ENCODE measurements at regions not wholly inside any gene's neighbourhood (a gene's known extent, or its start where the extent isn't known, plus 50 kb on each side); places are given as distances from the start of the nearest gene placed in this dataset.

DNA sequence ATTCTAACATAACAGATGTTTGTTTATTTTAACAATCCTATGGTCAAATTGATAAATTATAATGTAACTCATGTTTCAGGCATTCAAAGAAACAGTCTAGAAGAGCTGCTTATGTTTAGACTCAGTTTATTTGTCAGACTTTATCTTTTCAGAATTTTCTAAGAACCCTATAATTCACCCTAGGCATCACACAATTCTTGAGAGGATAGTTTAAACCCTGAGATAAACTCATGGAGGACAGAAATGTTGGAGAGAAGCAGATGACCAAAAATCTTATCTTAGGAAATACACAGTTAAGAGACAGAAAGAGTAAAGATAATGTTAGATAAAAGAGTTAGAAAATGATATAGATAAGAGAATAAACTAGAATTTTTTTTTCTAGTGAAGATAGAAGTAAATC, 1185.7 kb upstream of the SLC10A2 start:
- no peak overlapping the region for H3K27ac Mint-ChIP-seq (ENCODE audit: unreplicated experiment)
- no peak overlapping the region for H3K4me3 Mint-ChIP-seq (ENCODE audit: unreplicated experiment)
- H3K9me3 Mint-ChIP-seq (ENCODE audit: low read depth), result no peaks in the 10 kb centered on the region
- TF ChIP-seq, protein P1, sequence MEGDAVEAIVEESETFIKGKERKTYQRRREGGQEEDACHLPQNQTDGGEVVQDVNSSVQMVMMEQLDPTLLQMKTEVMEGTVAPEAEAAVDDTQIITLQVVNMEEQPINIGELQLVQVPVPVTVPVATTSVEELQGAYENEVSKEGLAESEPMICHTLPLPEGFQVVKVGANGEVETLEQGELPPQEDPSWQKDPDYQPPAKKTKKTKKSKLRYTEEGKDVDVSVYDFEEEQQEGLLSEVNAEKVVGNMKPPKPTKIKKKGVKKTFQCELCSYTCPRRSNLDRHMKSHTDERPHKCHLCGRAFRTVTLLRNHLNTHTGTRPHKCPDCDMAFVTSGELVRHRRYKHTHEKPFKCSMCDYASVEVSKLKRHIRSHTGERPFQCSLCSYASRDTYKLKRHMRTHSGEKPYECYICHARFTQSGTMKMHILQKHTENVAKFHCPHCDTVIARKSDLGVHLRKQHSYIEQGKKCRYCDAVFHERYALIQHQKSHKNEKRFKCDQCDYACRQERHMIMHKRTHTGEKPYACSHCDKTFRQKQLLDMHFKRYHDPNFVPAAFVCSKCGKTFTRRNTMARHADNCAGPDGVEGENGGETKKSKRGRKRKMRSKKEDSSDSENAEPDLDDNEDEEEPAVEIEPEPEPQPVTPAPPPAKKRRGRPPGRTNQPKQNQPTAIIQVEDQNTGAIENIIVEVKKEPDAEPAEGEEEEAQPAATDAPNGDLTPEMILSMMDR (IDR thresholded peaks at IDR 0.05), result no peak
- H3K36me3 Mint-ChIP-seq (ENCODE audit: low read depth), result no peaks in the 10 kb centered on the region
- no peak for DNase-seq (ENCODE audit: low spot score)
- H3K4me1 Mint-ChIP-seq (ENCODE audit: low read depth), result peaks cover 17% of the 10 kb centered on the region
- H3K27me3 Mint-ChIP-seq (ENCODE audit: low read depth), result no peaks in the 10 kb centered on the region

DNA sequence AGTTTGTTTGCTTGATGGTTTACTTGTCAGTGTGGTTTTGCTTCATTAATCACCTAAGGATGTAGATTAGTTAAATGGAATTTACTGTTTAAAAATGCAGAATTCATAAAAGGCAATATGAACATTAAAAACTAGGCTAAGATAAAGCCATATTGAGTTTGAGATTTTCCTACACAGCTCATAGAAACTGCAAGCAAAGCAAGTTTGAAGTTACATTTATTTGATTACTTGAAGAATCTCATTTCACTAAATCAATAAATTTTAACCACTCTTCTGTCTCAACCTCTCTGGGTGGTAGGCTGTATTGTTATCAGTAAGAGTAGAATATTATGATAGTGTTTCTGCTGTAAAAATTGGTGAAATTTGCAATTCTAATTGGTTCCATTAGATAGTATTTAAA, 1180.7 kb upstream of the SLC10A2 start:
- DNase-seq (ENCODE audit: low spot score), result no peak
- Mint-ChIP-seq H3K9me3 (ENCODE audit: low read depth) (no peaks in the 10 kb centered on the region), H3K27me3 (ENCODE audit: low read depth) (no peaks in the 10 kb centered on the region), H3K36me3 (ENCODE audit: low read depth) (no peaks in the 10 kb centered on the region), H3K4me1 (ENCODE audit: low read depth) (no peaks in the 10 kb centered on the region), H3K4me3 (ENCODE audit: unreplicated experiment) (no peak overlapping the region), H3K27ac (ENCODE audit: unreplicated experiment) (no peak overlapping the region)
- TF ChIP-seq, protein P1 (IDR thresholded peaks at IDR 0.05), result no peak

DNA sequence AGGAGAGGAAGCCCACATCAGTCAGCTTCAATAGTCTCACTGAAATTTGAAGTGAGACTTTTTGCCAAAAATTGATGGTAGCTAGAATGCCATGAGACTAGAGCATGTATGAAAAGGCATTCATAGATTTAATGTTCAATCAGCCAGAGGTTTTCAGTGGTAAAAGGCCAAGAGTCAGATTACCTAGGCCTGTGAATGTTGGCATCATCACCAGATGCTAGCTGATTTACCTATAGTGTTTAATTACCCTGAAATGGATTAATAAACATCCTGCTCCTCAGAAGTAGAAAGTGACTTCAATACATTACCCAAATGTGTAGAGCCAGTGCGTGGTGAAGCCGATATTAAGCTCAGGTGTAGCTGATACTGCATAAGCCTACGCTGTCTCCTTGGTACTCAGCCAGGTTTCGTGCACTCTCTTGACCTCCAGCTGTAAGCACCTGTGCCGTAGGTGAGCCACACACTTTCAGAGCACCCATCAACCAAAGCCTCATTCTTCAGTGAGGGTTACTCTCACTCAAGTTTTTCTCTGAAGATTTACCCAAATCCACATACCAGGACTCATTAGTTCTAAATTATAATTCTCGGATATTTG, 1140.3 kb upstream of the SLC10A2 start:
- H3K27ac Mint-ChIP-seq (ENCODE audit: unreplicated experiment), result no peak overlapping the region
- no peak overlapping the region for H3K4me3 Mint-ChIP-seq (ENCODE audit: unreplicated experiment)
- no peaks in the 10 kb centered on the region for H3K27me3 Mint-ChIP-seq (ENCODE audit: low read depth)
- no peaks in the 10 kb centered on the region for H3K9me3 Mint-ChIP-seq (ENCODE audit: low read depth)
- TF ChIP-seq, protein P1 (IDR thresholded peaks at IDR 0.05), result no peak
- H3K36me3 Mint-ChIP-seq (ENCODE audit: low read depth), result no peaks in the 10 kb centered on the region
- no peaks in the 10 kb centered on the region for H3K4me1 Mint-ChIP-seq (ENCODE audit: low read depth)
- no peak for DNase-seq (ENCODE audit: low spot score)

DNA sequence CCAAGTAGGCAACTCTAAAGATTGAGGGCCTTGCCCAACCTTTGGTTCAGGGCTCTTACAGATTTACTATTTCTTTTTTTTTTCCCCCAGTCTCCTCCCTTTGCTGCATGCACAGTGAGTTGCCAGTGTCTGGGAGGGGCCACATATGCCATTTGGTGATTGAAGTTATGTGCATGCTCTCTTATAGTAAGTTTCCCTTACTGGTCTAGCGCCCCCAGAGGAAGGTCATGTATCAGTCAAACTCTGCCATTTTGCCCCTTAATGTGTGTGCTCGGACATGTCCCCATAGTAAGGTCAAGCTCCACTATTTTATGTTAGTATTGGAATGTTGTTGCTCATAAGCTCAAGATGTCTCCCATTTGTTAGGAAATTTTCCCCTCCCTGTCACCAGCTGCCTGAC, 1138.0 kb upstream of the SLC10A2 start:
- Mint-ChIP-seq H3K27ac (ENCODE audit: unreplicated experiment) (no peak overlapping the region), H3K27me3 (ENCODE audit: low read depth) (no peaks in the 10 kb centered on the region), H3K9me3 (ENCODE audit: low read depth) (no peaks in the 10 kb centered on the region), H3K36me3 (ENCODE audit: low read depth) (no peaks in the 10 kb centered on the region), H3K4me1 (ENCODE audit: low read depth) (no peaks in the 10 kb centered on the region), H3K4me3 (ENCODE audit: unreplicated experiment) (no peak overlapping the region)
- no peak for DNase-seq (ENCODE audit: low spot score)
- TF ChIP-seq, protein P1 (IDR thresholded peaks at IDR 0.05), result no peak

DNA sequence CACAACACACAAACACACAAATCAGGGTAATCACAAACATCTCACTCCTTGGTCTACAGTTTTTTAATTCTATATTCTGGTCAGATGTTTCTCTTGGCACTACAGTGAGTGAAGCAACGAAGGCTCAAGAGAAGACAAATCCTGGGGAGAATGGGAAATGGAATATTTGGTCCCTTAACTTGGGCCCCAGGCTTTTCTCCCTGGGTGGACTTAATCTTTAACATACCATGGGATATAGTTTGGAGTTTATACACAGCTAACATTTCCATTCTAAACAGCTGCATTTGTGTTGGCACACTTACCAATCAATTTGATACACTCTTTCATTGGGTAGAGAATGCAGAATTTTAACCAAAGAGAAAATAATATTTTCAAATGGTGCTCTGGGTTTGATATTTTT, 1132.6 kb upstream of the SLC10A2 start:
- Mint-ChIP-seq H3K27ac (ENCODE audit: unreplicated experiment) (no peak overlapping the region), H3K36me3 (ENCODE audit: low read depth) (peaks cover 2% of the 10 kb centered on the region), H3K4me3 (ENCODE audit: unreplicated experiment) (no peak overlapping the region), H3K4me1 (ENCODE audit: low read depth) (peaks cover 4% of the 10 kb centered on the region), H3K9me3 (ENCODE audit: low read depth) (no peaks in the 10 kb centered on the region), H3K27me3 (ENCODE audit: low read depth) (no peaks in the 10 kb centered on the region)
- TF ChIP-seq, protein P1 (IDR thresholded peaks at IDR 0.05), result no peak
- DNase-seq (ENCODE audit: low spot score), result no peak

Data from chondrocyte (in vitro differentiated cells).